ENCODE measurements at regions not wholly inside any gene's neighbourhood (a gene's known extent, or its start where the extent isn't known, plus 50 kb on each side); places are given as distances from the start of the nearest gene placed in this dataset.

GRCh38 chr14:61864329-61864898, 102.2 kb downstream of the SNAPC1 start:
- TF ChIP-seq EP300 (IDR thresholded peaks at IDR 0.05), result no peak
- TF ChIP-seq CTCF (IDR thresholded peaks at IDR 0.05), result no peak
- no peak for TF ChIP-seq POLR2A (IDR thresholded peaks at IDR 0.05)
